H9 (cell line): ENCODE measurements at regions not wholly inside any gene's neighbourhood (a gene's known extent, or its start where the extent isn't known, plus 50 kb on each side); places are given as distances from the start of the nearest gene placed in this dataset.

Source experiments
- DNase-seq: peaks from one replicate; pipeline ENCODE4 v3.0.0-alpha.2; 2017
- H2AFZ ChIP-seq: one replicate; pipeline ENCODE4 v1.6.1; 2013; ENCODE audit warnings: mild to moderate bottlenecking, low read length, control low read depth, moderate library complexity
- H2AK5ac ChIP-seq: 2 replicates; pipeline ENCODE4 v1.6.1; 2013; ENCODE audit warnings: low read length, control low read depth, mixed read lengths; ENCODE audit not compliant: insufficient read length
- H2BK120ac ChIP-seq: one replicate; pipeline ENCODE4 v1.6.1; 2013; ENCODE audit warnings: low read depth, mild to moderate bottlenecking, low read length, control low read depth, inconsistent platforms; ENCODE audit not compliant: poor library complexity, severe bottlenecking
- H2BK12ac ChIP-seq: 2 replicates; pipeline ENCODE4 v1.6.1; 2013; ENCODE audit warnings: low read length, control low read depth, mixed read lengths, low read depth; ENCODE audit not compliant: insufficient read length
- H2BK15ac ChIP-seq: 2 replicates; pipeline ENCODE4 v1.6.1; 2013; ENCODE audit warnings: low read depth, low read length, control low read depth
- H2BK20ac ChIP-seq: one replicate; pipeline ENCODE4 v1.6.1; 2013; ENCODE audit warnings: low read depth, mild to moderate bottlenecking, low read length, control low read depth, inconsistent platforms; ENCODE audit not compliant: poor library complexity, severe bottlenecking
- H2BK5ac ChIP-seq: 2 replicates; pipeline ENCODE4 v1.6.1; 2013; ENCODE audit warnings: low read length, control low read depth, mixed read lengths; ENCODE audit not compliant: insufficient read length
- H3K14ac ChIP-seq: 2 replicates; pipeline ENCODE4 v1.6.1; 2013; ENCODE audit warnings: low read length, control low read depth; ENCODE audit not compliant: insufficient read depth
- H3K18ac ChIP-seq: 2 replicates; pipeline ENCODE4 v1.6.1; 2013; ENCODE audit warnings: low read depth, mild to moderate bottlenecking, mixed read lengths, low read length, control low read depth; ENCODE audit not compliant: insufficient read length
- H3K23ac ChIP-seq: 2 replicates; pipeline ENCODE4 v1.6.1; 2013; ENCODE audit warnings: low read length, control low read depth, mixed read lengths, low read depth; ENCODE audit not compliant: insufficient read length
- H3K23me2 ChIP-seq: 2 replicates; pipeline ENCODE4 v1.6.1; 2013; ENCODE audit warnings: low read depth, mild to moderate bottlenecking, mixed read lengths, low read length, control low read depth; ENCODE audit not compliant: insufficient read length, poor library complexity, severe bottlenecking
- H3K27ac ChIP-seq: 2 replicates; pipeline ENCODE4 v1.5.1; 2013; ENCODE audit warnings: low read length, control low read depth, mixed read lengths, low read depth; ENCODE audit not compliant: insufficient read length
- H3K27me3 ChIP-seq: 2 replicates; pipeline ENCODE4 v1.6.1; 2013; ENCODE audit warnings: low read length, control low read depth, inconsistent platforms; ENCODE audit not compliant: insufficient read depth
- H3K4ac ChIP-seq: 2 replicates; pipeline ENCODE4 v1.6.1; 2013; ENCODE audit warnings: low read depth, mild to moderate bottlenecking, control low read depth, inconsistent platforms, low read length, moderate library complexity
- H3K4me1 ChIP-seq: 2 replicates; pipeline ENCODE4 v1.6.1; 2013; ENCODE audit warnings: low read length, control low read depth, inconsistent platforms; ENCODE audit not compliant: insufficient read depth
- H3K4me2 ChIP-seq: 2 replicates; pipeline ENCODE4 v1.6.1; 2013; ENCODE audit warnings: low read length, control low read depth, mixed read lengths; ENCODE audit not compliant: insufficient read length, insufficient read depth
- H3K56ac ChIP-seq: 2 replicates; pipeline ENCODE4 v1.6.1; 2013; ENCODE audit warnings: low read depth, mild to moderate bottlenecking, mixed read lengths, low read length, control low read depth; ENCODE audit not compliant: insufficient read length
- H3K79me1 ChIP-seq: 2 replicates; pipeline ENCODE4 v1.6.1; 2013; ENCODE audit warnings: low read depth, mild to moderate bottlenecking, moderate library complexity, low read length, control low read depth, inconsistent platforms; ENCODE audit not compliant: insufficient read depth, poor library complexity, severe bottlenecking
- H3K79me2 ChIP-seq: 2 replicates; pipeline ENCODE4 v1.6.1; 2013; ENCODE audit warnings: low read length, control low read depth, inconsistent platforms; ENCODE audit not compliant: insufficient read depth
- H3K9ac ChIP-seq: 2 replicates; pipeline ENCODE4 v1.6.1; 2013; ENCODE audit warnings: low read length, control low read depth, mixed read lengths; ENCODE audit not compliant: insufficient read length; ENCODE audit errors: extremely low read depth
- H3K9me3 ChIP-seq: one replicate; pipeline ENCODE4 v1.6.1; 2013; ENCODE audit warnings: low read depth, low read length, inconsistent platforms; ENCODE audit not compliant: control insufficient read depth
- H3T11ph ChIP-seq: one replicate; pipeline ENCODE4 v1.6.1; 2013; ENCODE audit warnings: mild to moderate bottlenecking, low read length, control low read depth, inconsistent platforms
- H4K20me1 ChIP-seq: one replicate; pipeline ENCODE4 v1.6.1; 2013; ENCODE audit not compliant: control insufficient read depth, insufficient read length, insufficient read depth
- H4K5ac ChIP-seq: 2 replicates; pipeline ENCODE4 v1.6.1; 2013; ENCODE audit warnings: low read depth, mild to moderate bottlenecking, mixed read lengths, low read length, control low read depth; ENCODE audit not compliant: insufficient read length
- H4K8ac ChIP-seq: replicated peaks from 2 replicates; pipeline ENCODE4 v1.6.1; 2013; ENCODE audit warnings: low read length, control low read depth, mixed read lengths, low read depth; ENCODE audit not compliant: insufficient read length
- H4K91ac ChIP-seq: 2 replicates; pipeline ENCODE4 v1.6.1; 2013; ENCODE audit warnings: low read depth, mild to moderate bottlenecking, moderate library complexity, mixed read lengths, low read length, control low read depth; ENCODE audit not compliant: insufficient read length
- H3K27ac Mint-ChIP-seq, 3 experiments: 2 replicates in 2 of 3; 3 replicates in 1 of 3; pipeline ENCODE4 v1.8.0; 2020 to 2021; ENCODE audit warnings: mixed read lengths in 3 of 3, mild to moderate bottlenecking in 1 of 3, moderate library complexity in 1 of 3
- H3K27me3 Mint-ChIP-seq: 2 replicates; pipeline ENCODE4 v1.8.0; 2021; ENCODE audit warnings: low read depth, mild to moderate bottlenecking, moderate library complexity, mixed read lengths
- H3K36me3 Mint-ChIP-seq, 3 experiments: 2 replicates in 2 of 3; 3 replicates in 1 of 3; pipeline ENCODE4 v1.8.0; 2020 to 2021; ENCODE audit warnings: low read depth in 3 of 3, mixed read lengths in 3 of 3; ENCODE audit not compliant: insufficient read depth in 1 of 3
- H3K4me1 Mint-ChIP-seq, 2 experiments: 2 replicates each; pipeline ENCODE4 v1.8.0; 2020; ENCODE audit warnings: mixed read lengths in 2 of 2
- H3K4me3 Mint-ChIP-seq, 2 experiments: 2 replicates in 1 of 2; 3 replicates in 1 of 2; pipeline ENCODE4 v1.8.0; 2020 to 2021; ENCODE audit warnings: mild to moderate bottlenecking in 2 of 2, mixed read lengths in 2 of 2, moderate library complexity in 1 of 2
- H3K9me3 Mint-ChIP-seq, 2 experiments: 2 replicates in 1 of 2; 3 replicates in 1 of 2; pipeline ENCODE4 v1.8.0; 2020; ENCODE audit warnings: mild to moderate bottlenecking in 2 of 2, mixed read lengths in 2 of 2, moderate library complexity in 1 of 2
- WGBS: extraction: QIAGEN DNeasy Blood & Tissue Kit; methylation state at CpG from one replicate; pipeline ENCODE4 v1.1.7; 2013; ENCODE audit warnings: missing lambda C conversion rate, low lambda C conversion rate, mixed read lengths; ENCODE audit not compliant: insufficient read length; ENCODE audit errors: extremely low coverage; 5-methylcytosine and 5-hydroxymethylcytosine counted together
- TF ChIP-seq, protein P1 (sequence below): fragments of 200-600 bp; sonication (generic); conservative IDR thresholded peaks from 3 replicates; pipeline ENCODE4 v1.8.0; 2021; ENCODE audit warnings: antibody characterized with exemption, mild to moderate bottlenecking

DNA sequence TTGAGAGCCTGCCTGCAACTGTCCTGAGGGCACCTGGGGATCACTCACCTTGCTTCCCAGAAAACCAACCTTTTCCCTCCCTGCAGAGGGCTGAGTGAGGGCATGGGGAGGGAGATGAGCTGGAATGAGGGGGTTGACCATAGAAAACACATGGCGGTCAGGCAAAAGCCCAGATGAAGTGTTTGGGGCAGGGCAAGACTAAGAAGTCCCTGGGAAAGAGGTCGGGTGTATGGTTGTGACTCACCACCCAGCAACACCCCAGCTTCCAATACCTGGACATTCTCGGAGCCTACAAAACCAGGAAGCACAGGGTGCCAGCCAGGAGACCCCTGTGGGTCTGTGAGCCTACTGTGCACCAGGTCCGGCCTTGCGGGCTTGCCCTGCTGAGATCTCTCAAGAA lies 95.3 kb upstream of the ATP2B2 start:
- Histone ChIP-seq H2BK20ac (no peak overlapping the region), H3K18ac (no peak overlapping the region), H3K79me1 (no peaks in the 10 kb centered on the region), H3K27ac (no peak overlapping the region), H3K79me2 (no peaks in the 10 kb centered on the region), H3K56ac (no peak overlapping the region), H2BK120ac (no peak overlapping the region), H2BK12ac (no peak overlapping the region), H3K23ac (no peak overlapping the region), H2BK5ac (no peak overlapping the region), H4K20me1 (no peaks in the 10 kb centered on the region), H4K8ac (no peak overlapping the region), H3K4me1 (no peaks in the 10 kb centered on the region), H3T11ph (no peak overlapping the region), H3K9me3 (no peaks in the 10 kb centered on the region), H2AK5ac (no peak overlapping the region), H3K14ac (peak overlapping the region; percentile 8; the same call in 1 of the 2 replicates), H3K23me2 (no peaks in the 10 kb centered on the region), H3K4me2 (no peak overlapping the region), H4K91ac (no peak overlapping the region), H3K4ac (no peak overlapping the region), H3K27me3 (no peaks in the 10 kb centered on the region), H2BK15ac (no peak overlapping the region), H4K5ac (no peak overlapping the region), H2AFZ (no peak overlapping the region), H3K9ac (no peak overlapping the region)
- no peak overlapping the region for H3K4me3 Mint-ChIP-seq
- TF ChIP-seq, protein P1, sequence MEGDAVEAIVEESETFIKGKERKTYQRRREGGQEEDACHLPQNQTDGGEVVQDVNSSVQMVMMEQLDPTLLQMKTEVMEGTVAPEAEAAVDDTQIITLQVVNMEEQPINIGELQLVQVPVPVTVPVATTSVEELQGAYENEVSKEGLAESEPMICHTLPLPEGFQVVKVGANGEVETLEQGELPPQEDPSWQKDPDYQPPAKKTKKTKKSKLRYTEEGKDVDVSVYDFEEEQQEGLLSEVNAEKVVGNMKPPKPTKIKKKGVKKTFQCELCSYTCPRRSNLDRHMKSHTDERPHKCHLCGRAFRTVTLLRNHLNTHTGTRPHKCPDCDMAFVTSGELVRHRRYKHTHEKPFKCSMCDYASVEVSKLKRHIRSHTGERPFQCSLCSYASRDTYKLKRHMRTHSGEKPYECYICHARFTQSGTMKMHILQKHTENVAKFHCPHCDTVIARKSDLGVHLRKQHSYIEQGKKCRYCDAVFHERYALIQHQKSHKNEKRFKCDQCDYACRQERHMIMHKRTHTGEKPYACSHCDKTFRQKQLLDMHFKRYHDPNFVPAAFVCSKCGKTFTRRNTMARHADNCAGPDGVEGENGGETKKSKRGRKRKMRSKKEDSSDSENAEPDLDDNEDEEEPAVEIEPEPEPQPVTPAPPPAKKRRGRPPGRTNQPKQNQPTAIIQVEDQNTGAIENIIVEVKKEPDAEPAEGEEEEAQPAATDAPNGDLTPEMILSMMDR, result no peak
- no peaks in the 10 kb centered on the region for H3K36me3 Mint-ChIP-seq
- WGBS, result no CpG with 5 or more reads among the region's 5 CpGs
- peak overlapping the region in 1 of 3 experiments; percentile 61; a peak in 1 of 7 replicates for H3K27ac Mint-ChIP-seq
- peaks cover 4% of the 10 kb centered on the region for H3K27me3 Mint-ChIP-seq
- H3K4me1 Mint-ChIP-seq, result peaks cover 8 to 16% of the 10 kb centered on the region in 2 experiments
- no peaks in the 10 kb centered on the region for H3K9me3 Mint-ChIP-seq
- DNase-seq, result no peak
